ENCODE measurements at regions not wholly inside any gene's neighbourhood (a gene's known extent, or its start where the extent isn't known, plus 50 kb on each side); places are given as distances from the start of the nearest gene placed in this dataset.

DNA sequence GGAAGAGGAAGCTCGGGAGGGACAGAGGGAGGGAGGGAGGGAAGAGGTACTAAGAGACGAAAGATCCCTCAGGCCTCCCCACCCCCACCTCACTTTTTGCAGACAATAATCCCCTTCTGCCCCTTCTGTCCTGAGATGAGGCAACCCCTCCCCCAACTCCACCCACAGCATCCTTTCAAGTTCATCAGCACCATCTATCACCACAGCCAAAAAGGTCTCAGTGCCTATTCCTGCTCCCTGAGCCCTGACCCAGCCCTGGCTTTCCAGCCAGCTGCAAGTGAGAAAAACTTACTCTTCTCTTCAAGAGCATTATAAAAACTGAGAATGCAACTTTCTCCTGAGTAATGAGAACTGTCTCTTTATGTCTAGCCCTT lies 133.2 kb upstream of the LRFN2 start:
- ATAC-seq (no peak), DNase-seq (ENCODE audit: low read depth, low spot score) (no peak)
- Histone ChIP-seq H3K9me2 (ENCODE audit: insufficient read depth) (no peaks in the 10 kb centered on the region), H3K4me1 (ENCODE audit: control insufficient read depth in 1 of 2, insufficient read depth in 2 of 2, low read length in 2 of 2) (no peaks in the 10 kb centered on the region), H3K27ac (ENCODE audit: low read depth, low read length) (no peak overlapping the region), H2AFZ (ENCODE audit: low read depth, low read length, poor library complexity, severe bottlenecking) (no peak overlapping the region), H3K36me3 (ENCODE audit: control insufficient read depth in 1 of 2, insufficient read depth in 2 of 2, low read length in 2 of 2) (no peaks in the 10 kb centered on the region), H3K9ac (ENCODE audit: low read length) (no peak overlapping the region), H4K20me1 (ENCODE audit: insufficient read depth) (no peaks in the 10 kb centered on the region), H3K79me2 (ENCODE audit: insufficient read depth, low read length) (no peaks in the 10 kb centered on the region), H3K27me3 (ENCODE audit: insufficient read depth, low read length) (no peaks in the 10 kb centered on the region), H3K9me3 (ENCODE audit: control insufficient read depth in 1 of 2, insufficient read depth in 1 of 2, low read depth in 1 of 2, low read length in 2 of 2) (no peaks in the 10 kb centered on the region), H3K4me3 (replicated peaks in 1 of 2; ENCODE audit: low read depth in 1 of 2, low read length in 2 of 2) (no peak overlapping the region), H3K4me2 (ENCODE audit: low read length) (no peak overlapping the region)
- RAD21 ChIA-PET (ENCODE audit: low non-redundant PET in 1 of 2, low total read pairs in 2 of 2, uncharacterized antibody in 2 of 2, unreplicated experiment in 2 of 2), result no interaction called here
- CTCF ChIA-PET, result no interaction called here
- TF ChIP-seq SRF (IDR thresholded peaks at IDR 0.05; ENCODE audit: low read depth) (no peak), ELF1 (IDR thresholded peaks at IDR 0.05; ENCODE audit: borderline replicate concordance, low read depth) (no peak), FOSL1 (IDR thresholded peaks at IDR 0.05; ENCODE audit: low read depth) (no peak), JUND (IDR thresholded peaks at IDR 0.05) (no peak), POLR2AphosphoS5 (IDR thresholded peaks at IDR 0.05; ENCODE audit: low read depth, low read length) (no peak), ZFX (IDR thresholded peaks at IDR 0.05) (no peak), CEBPB (IDR thresholded peaks at IDR 0.05; ENCODE audit: low read depth) (no peak), TCF7L2 (IDR thresholded peaks at IDR 0.05; ENCODE audit: borderline replicate concordance, extremely low read depth, insufficient read depth, insufficient read length) (no peak), RAD21 (IDR thresholded peaks at IDR 0.05; ENCODE audit: low read depth) (no peak), EZH2 (IDR thresholded peaks at IDR 0.05) (no peak)
- TF ChIP-seq, protein P1, sequence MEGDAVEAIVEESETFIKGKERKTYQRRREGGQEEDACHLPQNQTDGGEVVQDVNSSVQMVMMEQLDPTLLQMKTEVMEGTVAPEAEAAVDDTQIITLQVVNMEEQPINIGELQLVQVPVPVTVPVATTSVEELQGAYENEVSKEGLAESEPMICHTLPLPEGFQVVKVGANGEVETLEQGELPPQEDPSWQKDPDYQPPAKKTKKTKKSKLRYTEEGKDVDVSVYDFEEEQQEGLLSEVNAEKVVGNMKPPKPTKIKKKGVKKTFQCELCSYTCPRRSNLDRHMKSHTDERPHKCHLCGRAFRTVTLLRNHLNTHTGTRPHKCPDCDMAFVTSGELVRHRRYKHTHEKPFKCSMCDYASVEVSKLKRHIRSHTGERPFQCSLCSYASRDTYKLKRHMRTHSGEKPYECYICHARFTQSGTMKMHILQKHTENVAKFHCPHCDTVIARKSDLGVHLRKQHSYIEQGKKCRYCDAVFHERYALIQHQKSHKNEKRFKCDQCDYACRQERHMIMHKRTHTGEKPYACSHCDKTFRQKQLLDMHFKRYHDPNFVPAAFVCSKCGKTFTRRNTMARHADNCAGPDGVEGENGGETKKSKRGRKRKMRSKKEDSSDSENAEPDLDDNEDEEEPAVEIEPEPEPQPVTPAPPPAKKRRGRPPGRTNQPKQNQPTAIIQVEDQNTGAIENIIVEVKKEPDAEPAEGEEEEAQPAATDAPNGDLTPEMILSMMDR (IDR thresholded peaks at IDR 0.05 in 2 of 3, conservative IDR thresholded peaks at IDR 0.05 in 1 of 3; ENCODE audit: borderline replicate concordance in 1 of 3, insufficient read depth in 1 of 3, low read depth in 2 of 3, low read length in 2 of 3), result no peak
- TF ChIP-seq, protein P2, sequence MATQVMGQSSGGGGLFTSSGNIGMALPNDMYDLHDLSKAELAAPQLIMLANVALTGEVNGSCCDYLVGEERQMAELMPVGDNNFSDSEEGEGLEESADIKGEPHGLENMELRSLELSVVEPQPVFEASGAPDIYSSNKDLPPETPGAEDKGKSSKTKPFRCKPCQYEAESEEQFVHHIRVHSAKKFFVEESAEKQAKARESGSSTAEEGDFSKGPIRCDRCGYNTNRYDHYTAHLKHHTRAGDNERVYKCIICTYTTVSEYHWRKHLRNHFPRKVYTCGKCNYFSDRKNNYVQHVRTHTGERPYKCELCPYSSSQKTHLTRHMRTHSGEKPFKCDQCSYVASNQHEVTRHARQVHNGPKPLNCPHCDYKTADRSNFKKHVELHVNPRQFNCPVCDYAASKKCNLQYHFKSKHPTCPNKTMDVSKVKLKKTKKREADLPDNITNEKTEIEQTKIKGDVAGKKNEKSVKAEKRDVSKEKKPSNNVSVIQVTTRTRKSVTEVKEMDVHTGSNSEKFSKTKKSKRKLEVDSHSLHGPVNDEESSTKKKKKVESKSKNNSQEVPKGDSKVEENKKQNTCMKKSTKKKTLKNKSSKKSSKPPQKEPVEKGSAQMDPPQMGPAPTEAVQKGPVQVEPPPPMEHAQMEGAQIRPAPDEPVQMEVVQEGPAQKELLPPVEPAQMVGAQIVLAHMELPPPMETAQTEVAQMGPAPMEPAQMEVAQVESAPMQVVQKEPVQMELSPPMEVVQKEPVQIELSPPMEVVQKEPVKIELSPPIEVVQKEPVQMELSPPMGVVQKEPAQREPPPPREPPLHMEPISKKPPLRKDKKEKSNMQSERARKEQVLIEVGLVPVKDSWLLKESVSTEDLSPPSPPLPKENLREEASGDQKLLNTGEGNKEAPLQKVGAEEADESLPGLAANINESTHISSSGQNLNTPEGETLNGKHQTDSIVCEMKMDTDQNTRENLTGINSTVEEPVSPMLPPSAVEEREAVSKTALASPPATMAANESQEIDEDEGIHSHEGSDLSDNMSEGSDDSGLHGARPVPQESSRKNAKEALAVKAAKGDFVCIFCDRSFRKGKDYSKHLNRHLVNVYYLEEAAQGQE (IDR thresholded peaks at IDR 0.05; ENCODE audit: low read depth), result no peak
- TF ChIP-seq, protein P3, sequence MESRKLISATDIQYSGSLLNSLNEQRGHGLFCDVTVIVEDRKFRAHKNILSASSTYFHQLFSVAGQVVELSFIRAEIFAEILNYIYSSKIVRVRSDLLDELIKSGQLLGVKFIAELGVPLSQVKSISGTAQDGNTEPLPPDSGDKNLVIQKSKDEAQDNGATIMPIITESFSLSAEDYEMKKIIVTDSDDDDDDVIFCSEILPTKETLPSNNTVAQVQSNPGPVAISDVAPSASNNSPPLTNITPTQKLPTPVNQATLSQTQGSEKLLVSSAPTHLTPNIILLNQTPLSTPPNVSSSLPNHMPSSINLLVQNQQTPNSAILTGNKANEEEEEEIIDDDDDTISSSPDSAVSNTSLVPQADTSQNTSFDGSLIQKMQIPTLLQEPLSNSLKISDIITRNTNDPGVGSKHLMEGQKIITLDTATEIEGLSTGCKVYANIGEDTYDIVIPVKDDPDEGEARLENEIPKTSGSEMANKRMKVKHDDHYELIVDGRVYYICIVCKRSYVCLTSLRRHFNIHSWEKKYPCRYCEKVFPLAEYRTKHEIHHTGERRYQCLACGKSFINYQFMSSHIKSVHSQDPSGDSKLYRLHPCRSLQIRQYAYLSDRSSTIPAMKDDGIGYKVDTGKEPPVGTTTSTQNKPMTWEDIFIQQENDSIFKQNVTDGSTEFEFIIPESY (IDR thresholded peaks at IDR 0.05; ENCODE audit: extremely low read depth, insufficient replicate concordance, low read length), result no peak
- intact Hi-C loops (cut with micrococcal nuclease), result no loop called here
- BruUV-seq (replicated peaks), result no TSS peak
- POLR2A ChIA-PET, result no interaction called here

Measured in HCT116 (cell line).